IPS-18a (cell line): ENCODE measurements at regions not wholly inside any gene's neighbourhood (a gene's known extent, or its start where the extent isn't known, plus 50 kb on each side); places are given as distances from the start of the nearest gene placed in this dataset.

Experiments
- H3K27ac ChIP-seq: one replicate; pipeline ENCODE4 v1.5.1; 2013; ENCODE audit warnings: low read length
- H3K27me3 ChIP-seq: one replicate; pipeline ENCODE4 v1.6.1; 2013; ENCODE audit warnings: mild to moderate bottlenecking, low read length; ENCODE audit not compliant: control insufficient read depth, insufficient read depth
- H3K36me3 ChIP-seq: one replicate; pipeline ENCODE4 v1.6.1; 2013; ENCODE audit warnings: low read depth, low read length; ENCODE audit not compliant: control insufficient read depth
- H3K4me1 ChIP-seq: one replicate; pipeline ENCODE4 v1.6.1; 2013; ENCODE audit warnings: low read depth, low read length; ENCODE audit not compliant: control insufficient read depth
- H3K4me3 ChIP-seq: one replicate; pipeline ENCODE4 v1.5.1; 2013; ENCODE audit warnings: low read length
- H3K9ac ChIP-seq: one replicate; pipeline ENCODE4 v1.6.1; 2013; ENCODE audit warnings: mild to moderate bottlenecking, low read length, moderate library complexity
- H3K9me3 ChIP-seq: one replicate; pipeline ENCODE4 v1.6.1; 2013; ENCODE audit warnings: low read depth, low read length; ENCODE audit not compliant: control insufficient read depth

DNA sequence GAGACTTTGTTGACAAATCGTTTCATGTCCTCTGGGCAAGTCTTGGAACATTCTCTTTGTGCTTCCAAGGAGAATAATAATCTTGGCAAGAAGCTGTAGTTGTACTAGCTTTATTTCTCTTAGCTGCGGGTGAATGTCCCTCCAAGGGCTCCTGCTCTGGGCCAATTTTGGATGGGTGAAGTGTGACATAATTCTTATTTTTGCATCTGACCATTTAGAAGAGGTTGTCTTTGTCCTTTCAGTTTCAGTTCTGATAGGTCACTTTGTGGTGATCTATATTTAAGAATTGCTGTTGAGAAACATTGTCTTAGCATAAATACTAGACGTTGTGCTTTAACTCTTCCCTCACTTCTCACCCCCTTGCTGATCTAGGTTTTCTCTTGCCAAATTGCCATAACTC, 164.8 kb upstream of the RORA start:
- H3K4me3 ChIP-seq, result no peak overlapping the region
- no peak overlapping the region for H3K27ac ChIP-seq
- H3K27me3 ChIP-seq, result no peaks in the 10 kb centered on the region
- H3K9me3 ChIP-seq, result no peaks in the 10 kb centered on the region
- H3K36me3 ChIP-seq, result no peaks in the 10 kb centered on the region
- H3K9ac ChIP-seq, result no peak overlapping the region
- H3K4me1 ChIP-seq, result no peaks in the 10 kb centered on the region

DNA sequence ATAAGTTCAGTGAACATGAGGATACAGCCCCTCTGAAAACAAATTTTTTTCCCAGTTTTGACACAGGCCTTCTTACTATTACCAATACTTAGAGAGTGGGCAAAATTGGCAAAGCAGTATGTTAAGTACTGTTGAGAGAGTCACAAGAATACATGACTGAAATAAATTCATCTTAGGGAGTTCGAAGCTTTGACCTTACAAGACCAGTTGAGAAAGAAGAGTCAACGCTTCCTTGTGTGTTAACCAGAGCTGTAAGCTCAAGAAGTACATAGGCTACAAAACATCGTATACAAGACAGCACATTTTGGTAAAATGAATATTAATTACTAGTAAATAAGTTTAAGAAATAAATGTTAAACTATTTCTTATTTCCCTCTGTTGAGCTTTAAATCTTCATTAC, 164.4 kb upstream of the RORA start:
- Histone ChIP-seq H3K4me1 (no peaks in the 10 kb centered on the region), H3K9ac (no peak overlapping the region)

DNA sequence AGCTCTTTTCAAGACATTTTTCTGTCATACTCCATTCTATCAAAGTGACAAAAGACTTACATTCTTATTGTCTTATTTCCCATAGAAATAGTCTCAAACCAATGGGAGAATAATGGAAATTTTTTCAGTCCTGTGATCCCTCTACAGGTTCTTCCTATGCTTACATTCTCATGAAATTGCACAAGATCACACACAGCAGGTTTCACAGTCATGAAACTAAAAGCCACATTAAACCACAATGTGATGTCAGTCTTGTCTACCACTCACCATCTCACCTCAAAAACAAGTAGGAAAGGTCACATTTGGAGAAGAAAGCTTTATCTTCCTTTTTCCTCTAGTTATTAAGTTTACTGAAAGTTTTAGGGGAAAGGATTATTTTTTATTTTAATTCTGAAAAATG, 161.0 kb upstream of the RORA start:
- no peak overlapping the region for H3K27ac ChIP-seq
- H3K4me1 ChIP-seq, result no peaks in the 10 kb centered on the region
- H3K9ac ChIP-seq, result no peak overlapping the region
- H3K36me3 ChIP-seq, result no peaks in the 10 kb centered on the region
- H3K27me3 ChIP-seq, result no peaks in the 10 kb centered on the region
- no peak overlapping the region for H3K4me3 ChIP-seq
- no peaks in the 10 kb centered on the region for H3K9me3 ChIP-seq

More for the DNA sequence above, 164.4 kb upstream of the RORA start:
- Histone ChIP-seq H3K27ac (no peak overlapping the region), H3K4me3 (no peak overlapping the region), H3K36me3 (no peaks in the 10 kb centered on the region), H3K27me3 (no peaks in the 10 kb centered on the region), H3K9me3 (no peaks in the 10 kb centered on the region)

DNA sequence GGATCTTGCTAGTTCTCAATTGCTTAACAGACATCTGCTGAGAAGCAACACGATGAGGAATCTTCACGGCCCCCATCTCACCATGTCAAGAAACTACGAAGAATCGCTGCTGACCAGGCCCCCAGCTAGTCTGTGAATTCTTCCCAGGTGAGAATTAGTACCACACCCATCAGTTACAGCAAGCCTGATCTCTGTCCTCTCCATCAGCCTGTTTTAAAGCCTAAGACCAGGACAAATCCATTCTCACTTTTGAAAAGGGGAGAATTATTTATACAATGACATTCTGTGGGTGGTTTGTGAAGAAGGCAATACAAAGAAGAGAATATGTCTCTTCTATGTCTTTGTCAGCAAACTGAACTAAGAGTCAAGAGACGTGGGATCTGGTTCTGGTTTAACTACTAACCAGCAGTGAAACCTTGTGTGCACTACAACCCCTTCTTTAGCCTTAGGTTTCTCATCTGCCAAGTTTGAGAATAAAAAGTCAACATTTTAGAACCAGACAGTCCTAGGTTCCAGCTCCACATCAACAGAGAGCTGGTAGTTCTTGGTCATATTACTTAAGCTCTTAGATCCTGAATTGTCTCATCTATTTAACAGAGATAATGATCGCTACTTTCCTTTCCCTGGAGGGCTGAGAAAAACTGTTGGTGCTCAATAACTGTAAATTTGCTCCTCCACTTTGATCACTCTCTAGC, 160.4 kb upstream of the RORA start:
- Histone ChIP-seq H3K27me3 (no peaks in the 10 kb centered on the region), H3K36me3 (no peaks in the 10 kb centered on the region), H3K4me3 (no peak overlapping the region), H3K9me3 (no peaks in the 10 kb centered on the region), H3K9ac (no peak overlapping the region), H3K4me1 (no peaks in the 10 kb centered on the region), H3K27ac (no peak overlapping the region)

DNA sequence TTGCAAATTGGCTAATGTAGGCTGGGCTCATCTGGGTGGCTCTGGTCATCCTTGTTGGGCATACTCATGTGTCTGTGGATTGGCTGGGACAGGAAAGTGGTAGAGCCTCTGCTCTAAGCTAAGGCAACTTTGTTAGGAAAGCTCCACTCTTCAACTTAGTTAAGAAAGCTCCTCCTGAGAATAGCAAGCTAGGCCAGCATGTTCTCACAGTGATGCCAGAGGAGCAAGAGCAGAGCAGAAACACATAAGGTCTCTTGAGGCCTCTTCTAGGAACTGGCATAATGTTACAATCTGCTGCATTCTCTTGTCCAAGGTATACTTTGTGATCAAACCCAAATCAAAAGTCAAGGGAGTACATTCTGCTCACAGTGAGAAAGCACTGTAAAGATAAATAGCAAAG, 158.6 kb upstream of the RORA start:
- Histone ChIP-seq H3K9ac (no peak overlapping the region), H3K27ac (no peak overlapping the region), H3K4me1 (no peaks in the 10 kb centered on the region), H3K9me3 (no peaks in the 10 kb centered on the region), H3K36me3 (no peaks in the 10 kb centered on the region), H3K4me3 (no peak overlapping the region), H3K27me3 (no peaks in the 10 kb centered on the region)

DNA sequence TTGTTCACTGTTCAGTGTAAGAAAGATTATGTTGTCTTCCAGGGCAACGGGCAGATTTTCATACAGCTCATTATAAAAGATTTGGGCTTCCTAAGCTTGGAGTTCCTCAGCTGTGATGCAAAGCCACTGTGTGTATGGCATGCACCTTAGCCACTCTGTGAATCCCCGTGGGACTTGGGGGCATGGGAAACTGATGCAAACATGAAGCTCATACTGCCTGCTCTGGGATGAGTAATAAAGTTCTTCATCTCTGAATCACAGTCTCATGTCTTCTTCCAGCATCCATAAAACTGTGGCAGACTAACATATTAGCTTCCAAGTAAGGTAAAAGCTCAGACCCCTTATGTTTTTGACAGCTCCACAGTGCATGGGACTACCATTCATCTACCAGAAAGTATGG, 154.3 kb upstream of the RORA start:
- Histone ChIP-seq H3K4me3 (no peak overlapping the region), H3K27me3 (no peaks in the 10 kb centered on the region), H3K36me3 (no peaks in the 10 kb centered on the region), H3K9me3 (no peaks in the 10 kb centered on the region), H3K27ac (no peak overlapping the region), H3K9ac (no peak overlapping the region), H3K4me1 (peaks cover 7% of the 10 kb centered on the region)

DNA sequence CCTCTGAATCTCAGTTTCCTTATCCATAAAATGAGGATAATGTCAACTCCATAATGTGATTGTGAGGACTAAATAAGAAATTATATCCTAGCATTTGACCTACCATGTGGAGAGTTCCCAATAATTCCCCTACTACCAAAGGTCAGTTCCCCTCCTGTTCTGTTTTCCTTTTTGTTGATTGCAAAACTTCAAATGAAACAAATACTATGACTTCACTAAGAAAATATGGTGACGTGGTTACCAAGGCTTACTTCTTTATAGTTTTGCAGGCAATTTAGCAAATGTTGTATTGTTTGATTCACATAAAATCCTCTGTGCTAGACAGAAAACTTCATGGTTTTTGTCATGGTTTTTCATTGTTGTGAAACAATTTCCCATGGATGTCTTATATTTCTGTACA, 153.8 kb upstream of the RORA start:
- H3K27me3 ChIP-seq, result no peaks in the 10 kb centered on the region
- H3K27ac ChIP-seq, result no peak overlapping the region
- no peak overlapping the region for H3K4me3 ChIP-seq
- no peak overlapping the region for H3K9ac ChIP-seq
- peaks cover 7% of the 10 kb centered on the region for H3K4me1 ChIP-seq
- no peaks in the 10 kb centered on the region for H3K9me3 ChIP-seq
- H3K36me3 ChIP-seq, result no peaks in the 10 kb centered on the region

DNA sequence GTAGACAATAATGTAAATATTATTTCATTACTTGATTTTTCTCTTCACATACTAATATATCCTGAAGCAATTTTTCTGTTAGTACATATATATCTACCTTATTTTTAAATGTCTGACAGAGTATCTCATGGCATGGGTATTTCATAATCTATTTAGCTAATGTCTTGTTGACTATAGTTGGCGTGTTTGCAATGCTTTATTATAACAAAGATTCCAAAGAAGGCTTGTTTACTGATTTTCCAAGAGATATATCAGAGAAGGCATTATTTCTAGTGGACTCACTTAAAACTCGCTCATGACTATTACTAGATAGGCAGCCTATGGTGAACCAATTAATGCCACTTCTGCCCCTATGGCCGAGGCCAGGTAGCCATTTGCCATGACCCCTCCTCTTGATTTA, 152.4 kb upstream of the RORA start:
- H3K4me1 ChIP-seq, result peaks cover 7% of the 10 kb centered on the region
- no peaks in the 10 kb centered on the region for H3K9me3 ChIP-seq
- H3K27me3 ChIP-seq, result no peaks in the 10 kb centered on the region

DNA sequence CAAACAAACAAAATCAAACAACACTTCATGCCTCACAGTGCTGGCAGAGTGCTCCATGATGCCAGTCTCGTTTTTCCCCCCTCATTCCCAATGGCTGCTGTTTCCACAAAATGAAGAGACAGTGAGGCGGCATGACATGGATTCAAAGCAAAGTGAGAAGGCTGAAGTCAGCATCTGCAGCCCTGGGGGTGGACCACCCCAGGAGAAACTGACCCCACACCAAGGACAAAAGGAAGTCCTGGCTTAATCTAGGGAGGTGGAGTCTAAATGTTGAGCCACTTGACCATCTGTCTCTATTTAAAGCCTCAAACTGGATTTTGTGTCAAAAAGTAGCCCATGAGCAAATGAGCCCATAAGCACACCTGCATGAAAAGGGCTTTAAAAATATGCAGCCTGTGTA, 151.2 kb upstream of the RORA start:
- Histone ChIP-seq H3K4me1 (peaks cover 7% of the 10 kb centered on the region), H3K9me3 (no peaks in the 10 kb centered on the region), H3K36me3 (no peaks in the 10 kb centered on the region), H3K4me3 (no peak overlapping the region), H3K27ac (no peak overlapping the region), H3K9ac (no peak overlapping the region), H3K27me3 (no peaks in the 10 kb centered on the region)

More for the DNA sequence above, 152.4 kb upstream of the RORA start:
- Histone ChIP-seq H3K27ac (no peak overlapping the region), H3K36me3 (no peaks in the 10 kb centered on the region), H3K9ac (no peak overlapping the region), H3K4me3 (no peak overlapping the region)

DNA sequence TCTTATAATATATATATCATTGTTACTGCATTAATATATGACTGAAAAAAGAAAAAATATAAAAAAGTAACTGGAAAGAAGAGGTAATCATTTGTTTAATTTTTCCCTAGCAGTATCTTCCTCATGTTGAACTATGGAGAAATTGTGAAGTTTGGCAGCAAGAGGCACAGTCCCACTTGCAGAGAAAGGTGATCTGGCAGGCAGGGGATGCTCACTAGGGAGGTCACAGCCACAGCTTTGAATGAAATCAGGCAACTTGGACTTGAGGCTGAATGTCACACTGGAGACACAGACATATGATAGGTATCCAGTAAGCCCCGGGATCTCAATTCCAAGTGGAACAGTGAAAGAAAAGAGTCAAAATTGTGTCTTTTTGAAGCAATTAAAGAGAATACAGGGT, 149.9 kb upstream of the RORA start:
- H3K4me1 ChIP-seq, result peaks cover 7% of the 10 kb centered on the region
- H3K9ac ChIP-seq, result no peak overlapping the region
- no peaks in the 10 kb centered on the region for H3K27me3 ChIP-seq
- H3K36me3 ChIP-seq, result no peaks in the 10 kb centered on the region
- no peaks in the 10 kb centered on the region for H3K9me3 ChIP-seq
- H3K27ac ChIP-seq, result no peak overlapping the region
- no peak overlapping the region for H3K4me3 ChIP-seq

DNA sequence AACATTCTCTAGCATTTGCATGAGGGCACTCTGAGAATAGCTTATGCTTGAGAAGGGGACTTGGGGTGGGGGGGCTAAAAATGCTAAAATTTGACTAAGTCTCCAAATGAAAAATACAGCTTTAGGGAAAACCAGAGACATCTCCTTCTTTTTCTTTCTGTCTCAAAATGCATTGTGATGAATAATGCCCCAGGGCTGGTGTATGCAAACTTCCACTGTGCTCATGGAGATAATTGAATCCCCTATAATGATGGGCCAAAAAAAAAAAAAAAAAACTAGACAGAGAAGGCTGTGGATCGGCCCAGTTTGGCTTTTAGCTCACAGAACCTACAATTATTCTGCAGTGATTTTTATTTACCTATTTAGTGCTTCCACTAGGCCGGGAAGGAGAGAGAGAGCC, 147.9 kb upstream of the RORA start:
- H3K36me3 ChIP-seq, result no peaks in the 10 kb centered on the region
- H3K9ac ChIP-seq, result no peak overlapping the region
- no peaks in the 10 kb centered on the region for H3K9me3 ChIP-seq
- no peaks in the 10 kb centered on the region for H3K27me3 ChIP-seq
- H3K4me1 ChIP-seq, result peaks cover 7% of the 10 kb centered on the region
- H3K4me3 ChIP-seq, result no peak overlapping the region
- no peak overlapping the region for H3K27ac ChIP-seq

DNA sequence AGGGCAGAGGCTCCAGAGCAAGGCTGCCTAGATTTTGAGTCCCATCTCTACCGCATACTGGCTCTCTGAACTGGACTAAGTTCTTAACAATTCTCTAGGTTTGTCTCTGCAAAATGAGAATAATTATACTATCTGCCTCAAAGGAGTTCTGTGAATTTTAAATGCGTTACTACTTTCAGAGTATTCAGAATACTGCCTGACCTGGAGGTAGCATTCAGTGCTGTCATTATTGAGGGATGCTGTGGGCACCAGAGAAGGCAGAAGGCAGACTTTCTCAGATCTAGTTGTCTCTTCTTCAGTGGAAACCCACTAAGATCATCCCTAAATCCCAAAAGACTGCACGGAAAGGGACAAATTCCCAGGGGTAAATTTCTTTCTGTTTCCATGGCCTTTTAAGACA, 147.4 kb upstream of the RORA start:
- no peaks in the 10 kb centered on the region for H3K9me3 ChIP-seq
- H3K4me3 ChIP-seq, result no peak overlapping the region
- H3K27me3 ChIP-seq, result no peaks in the 10 kb centered on the region
- H3K4me1 ChIP-seq, result peaks cover 7% of the 10 kb centered on the region
- no peak overlapping the region for H3K9ac ChIP-seq
- H3K36me3 ChIP-seq, result no peaks in the 10 kb centered on the region
- no peak overlapping the region for H3K27ac ChIP-seq
